ENCODE measurements at regions not wholly inside any gene's neighbourhood (a gene's known extent, or its start where the extent isn't known, plus 50 kb on each side); places are given as distances from the start of the nearest gene placed in this dataset.

GRCh38 chr11:95531116-95531515 is 258.5 kb downstream of the FAM76B start:
- TF ChIP-seq EZH2 (IDR thresholded peaks at IDR 0.05; ENCODE audit: borderline replicate concordance, low read length) (no peak), CTCF (conservative IDR thresholded peaks at IDR 0.05 in 1 of 2, IDR thresholded peaks at IDR 0.05 in 1 of 2; ENCODE audit: extremely low read depth in 1 of 2, insufficient read depth in 1 of 2, low read depth in 1 of 2, low read length in 2 of 2) (no peak)

Data from mammary epithelial cell (primary cell).